GM19324 (cell line): ENCODE measurements at regions not wholly inside any gene's neighbourhood (a gene's known extent, or its start where the extent isn't known, plus 50 kb on each side); places are given as distances from the start of the nearest gene placed in this dataset.

Experiments
- ATAC-seq: cut with Tn5 transposase; IDR thresholded peaks from one replicate; pipeline ENCODE4 v1.9.1; 2021; ENCODE audit warnings: mild to moderate bottlenecking, moderate library complexity; ENCODE audit not compliant: unreplicated experiment, low FRiP score

DNA sequence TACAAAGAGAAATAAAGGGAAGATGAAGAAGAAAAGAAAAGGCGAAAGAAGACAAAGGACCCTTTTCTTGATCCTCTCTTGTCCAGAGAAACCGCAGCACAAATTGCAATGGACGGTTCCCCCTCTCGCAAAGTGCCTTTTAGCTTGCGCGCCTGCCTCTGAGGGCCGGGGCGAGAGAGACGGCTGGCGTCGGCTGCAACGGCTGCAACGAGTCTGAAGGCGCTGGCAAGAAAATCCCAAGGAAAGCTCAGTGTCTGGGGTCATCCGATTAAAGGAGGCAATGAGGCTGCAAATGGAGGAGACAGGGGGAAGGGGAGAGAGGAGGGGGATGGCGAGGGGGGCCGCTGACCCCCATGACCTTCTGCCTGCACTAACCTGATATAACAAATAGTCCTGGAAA is 671.5 kb downstream of the MED13L start:
- ATAC-seq, result no peak

- ATAC-seq, result no peak
Observed at GRCh38 chr12:115598871-115599811, 678.4 kb downstream of the MED13L start.

GRCh38 chr12:115597157-115597712 is 680.3 kb downstream of the MED13L start:
- no peak for ATAC-seq

- no peak for ATAC-seq
Observed at GRCh38 chr12:115588131-115588530, 689.4 kb downstream of the MED13L start.

DNA sequence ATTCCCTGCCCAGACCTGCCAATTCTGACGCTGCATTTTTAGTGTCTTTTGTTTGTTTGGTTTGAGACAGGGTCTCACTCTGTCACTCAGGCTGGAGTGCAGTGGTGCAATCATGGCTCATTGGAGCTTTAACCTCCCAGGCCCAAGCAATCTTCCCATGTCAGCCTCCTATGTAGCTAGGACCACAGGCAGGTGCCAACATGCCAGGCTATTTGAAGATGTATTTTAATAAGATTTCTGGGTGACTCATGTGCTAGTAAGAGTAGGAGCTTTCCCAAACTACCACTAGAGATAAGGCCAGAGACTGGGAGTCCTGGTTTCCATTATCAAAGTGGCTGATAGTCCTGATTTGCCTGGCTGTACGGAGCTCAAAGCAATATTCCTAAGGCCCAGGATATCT is 693.3 kb downstream of the MED13L start:
- ATAC-seq, result no peak

DNA sequence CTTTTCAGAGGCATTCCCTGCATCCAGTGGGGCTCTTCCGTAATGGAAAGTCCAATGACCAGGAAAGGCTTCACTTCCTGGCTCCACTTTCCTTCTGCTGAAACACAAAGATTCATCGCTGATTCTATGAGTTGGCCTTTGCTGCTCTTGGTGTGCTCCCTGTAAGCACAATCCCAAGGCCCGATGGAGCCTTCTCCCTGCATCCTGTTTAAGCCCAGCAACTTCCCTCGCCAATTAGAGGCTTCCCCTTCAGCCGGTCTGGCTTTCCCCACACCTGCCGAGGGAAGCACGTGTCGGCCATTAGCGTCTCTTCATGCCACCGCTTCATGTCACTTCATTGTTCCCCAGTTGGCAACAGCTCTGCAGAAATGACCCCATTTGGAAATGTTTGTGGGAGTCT is 693.9 kb downstream of the MED13L start:
- ATAC-seq, result no peak

- no peak for ATAC-seq
Observed at GRCh38 chr12:115577401-115577800, 700.1 kb downstream of the MED13L start.

- ATAC-seq, result no peak
Observed at GRCh38 chr12:115574826-115575225, 702.7 kb downstream of the MED13L start.

DNA sequence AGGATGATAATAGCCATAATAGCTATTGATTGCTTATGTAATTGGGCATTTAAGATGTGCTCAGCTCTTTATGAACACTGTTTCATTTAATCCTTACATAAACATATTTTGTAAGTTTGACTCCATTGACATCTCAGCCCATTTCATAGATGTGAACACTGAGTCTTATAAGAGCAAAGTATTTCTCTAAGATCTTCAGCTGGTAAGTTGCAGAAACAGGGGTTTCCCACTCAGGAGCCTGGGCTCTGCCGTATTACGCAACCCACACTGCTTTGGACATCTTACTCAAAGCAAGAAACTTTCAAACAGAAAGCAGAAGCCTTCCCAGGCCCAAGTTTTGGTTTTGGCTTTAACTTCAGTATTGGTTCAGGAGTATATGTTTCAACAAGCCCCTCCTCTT is 705.1 kb downstream of the MED13L start:
- peak; percentile 75 for ATAC-seq

GRCh38 chr12:115571446-115571845 is 706.0 kb downstream of the MED13L start:
- ATAC-seq, result no peak

GRCh38 chr12:115571027-115571426 is 706.5 kb downstream of the MED13L start:
- no peak for ATAC-seq

DNA sequence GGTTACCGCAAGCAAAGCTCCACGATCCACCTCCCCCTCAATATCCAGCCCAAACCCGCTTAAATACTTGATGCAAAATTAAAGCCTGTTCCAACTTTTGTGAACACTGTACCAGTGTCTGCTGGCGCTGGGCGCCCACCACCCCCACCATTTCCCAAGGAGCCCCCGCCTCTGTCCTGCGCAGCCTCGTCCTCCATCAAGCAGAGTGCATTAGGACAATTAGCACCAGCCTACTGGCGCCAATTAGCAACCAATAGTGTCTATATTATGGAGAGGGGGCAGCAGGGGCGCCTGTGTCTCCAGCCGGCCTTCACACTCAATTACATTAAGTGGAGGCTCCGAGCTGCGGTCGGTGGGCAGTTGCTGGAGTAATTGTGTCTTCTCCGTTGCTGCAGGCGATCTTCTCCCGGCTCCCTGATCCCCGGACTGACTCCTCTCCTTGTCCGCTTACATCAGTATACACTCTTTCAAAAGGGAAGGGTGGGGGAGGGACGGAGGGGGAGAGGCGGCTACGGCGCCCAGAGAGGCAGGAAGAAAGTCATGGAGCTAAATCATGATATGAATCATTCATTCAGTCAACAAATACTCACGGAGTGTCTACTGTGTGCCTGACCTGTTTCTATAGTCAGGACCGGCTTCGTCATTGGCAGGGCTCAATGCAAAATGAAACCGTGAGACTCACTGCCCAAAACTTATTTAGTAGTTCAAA is 707.3 kb downstream of the MED13L start:
- no peak for ATAC-seq

DNA sequence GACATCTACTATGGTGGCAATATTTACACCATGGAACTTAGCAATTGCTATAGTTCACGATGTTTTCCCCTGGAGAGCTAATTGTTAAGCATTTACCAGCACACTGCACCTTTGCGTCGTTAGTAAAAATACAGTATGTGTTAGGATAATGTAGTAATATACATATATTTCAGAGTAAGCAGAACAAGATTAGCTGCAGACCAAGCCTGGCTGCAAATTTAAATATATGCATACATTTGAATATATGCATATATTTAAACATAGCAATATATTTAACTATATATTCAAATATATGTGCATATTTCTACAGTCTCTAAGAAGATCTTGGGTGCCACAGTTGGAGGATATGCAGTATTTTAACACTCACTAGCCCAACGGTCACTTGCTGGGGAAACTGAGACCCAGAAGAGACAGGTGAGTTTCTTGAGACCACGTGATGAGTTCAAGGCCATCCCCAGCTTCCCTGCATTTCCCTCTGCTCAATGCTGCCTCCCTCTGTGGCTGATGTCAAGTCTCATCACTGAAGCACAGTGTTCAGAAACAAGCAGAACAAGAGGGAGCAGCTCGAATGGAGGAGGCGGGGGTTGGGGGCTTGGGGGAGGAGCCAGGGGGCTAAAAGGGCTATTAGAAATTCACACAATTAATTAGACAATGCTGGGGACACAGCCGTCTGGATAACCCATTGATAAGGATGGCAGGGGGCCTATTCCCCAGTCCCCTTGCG is 708.0 kb downstream of the MED13L start:
- ATAC-seq, result no peak

- no peak for ATAC-seq
Observed at GRCh38 chr12:115558281-115558680, 719.2 kb downstream of the MED13L start.

DNA sequence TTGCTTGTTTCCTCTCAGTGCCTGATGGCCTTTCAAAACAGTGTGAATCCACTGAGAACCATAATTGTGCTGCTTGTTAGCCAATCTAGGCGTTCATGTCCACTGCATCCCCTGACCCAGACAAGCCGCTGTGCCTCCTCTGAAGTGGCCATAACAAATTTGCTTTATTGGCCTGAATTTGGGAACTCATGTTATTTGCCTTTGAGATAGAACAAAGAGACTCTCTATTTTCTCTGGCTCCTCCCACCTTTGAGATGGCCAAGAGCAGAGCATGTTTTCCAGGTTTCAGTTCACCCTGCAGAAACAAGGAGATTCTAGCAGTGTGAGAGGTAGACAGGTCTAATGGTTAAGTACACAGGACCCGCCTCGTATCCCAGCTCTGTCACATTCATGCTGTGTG is 723.9 kb downstream of the MED13L start:
- no peak for ATAC-seq

GRCh38 chr12:115543269-115543668 is 734.2 kb downstream of the MED13L start:
- no peak for ATAC-seq

GRCh38 chr12:115542656-115543055 is 734.8 kb downstream of the MED13L start:
- no peak for ATAC-seq

GRCh38 chr12:115541891-115542421 is 735.5 kb downstream of the MED13L start:
- ATAC-seq, result no peak

- ATAC-seq, result no peak
Observed at GRCh38 chr12:115528466-115528865, 749.0 kb downstream of the MED13L start.

- no peak for ATAC-seq
Observed at GRCh38 chr12:115521771-115522409, 755.6 kb downstream of the MED13L start.
